ENCODE measurements at regions not wholly inside any gene's neighbourhood (a gene's known extent, or its start where the extent isn't known, plus 50 kb on each side); places are given as distances from the start of the nearest gene placed in this dataset.
"Not testable (repeated sequence)": the region's sequence is repeated elsewhere in the genome, so short reads cannot be mapped to it uniquely, and the experiment has no call there.

GRCh38 chr5:127133071-127133470 lies 59.8 kb upstream of the C5orf63 start:
- H3K4me1 ChIP-seq: no peaks in the 10 kb centered on the region
- no peak overlapping the region for H3K4me3 ChIP-seq
- no peak overlapping the region for H3K27ac ChIP-seq
- DNase-seq: no peak
- no peaks in the 10 kb centered on the region for H3K36me3 ChIP-seq
- H3K27me3 ChIP-seq: no peaks in the 10 kb centered on the region
- no peaks in the 10 kb centered on the region; the same call in 1 of the 2 replicates for H3K9me3 ChIP-seq (replicated peaks)

- Histone ChIP-seq H3K27ac (no peak overlapping the region), H3K36me3 (no peaks in the 10 kb centered on the region), H3K4me3 (no peak overlapping the region), H3K27me3 (no peaks in the 10 kb centered on the region), H3K9me3 (replicated peaks) (no peaks in the 10 kb centered on the region; the same call in 1 of the 2 replicates), H3K4me1 (no peaks in the 10 kb centered on the region)
- no peak for DNase-seq
Observed at GRCh38 chr5:127136908-127137307, 63.6 kb upstream of the C5orf63 start.

- H3K36me3 ChIP-seq: no peaks in the 10 kb centered on the region
- H3K27me3 ChIP-seq: no peaks in the 10 kb centered on the region
- no peaks in the 10 kb centered on the region for H3K4me1 ChIP-seq
- DNase-seq: no peak
- H3K9me3 ChIP-seq (replicated peaks): no peaks in the 10 kb centered on the region
- H3K4me3 ChIP-seq: no peak overlapping the region
- H3K27ac ChIP-seq: no peak overlapping the region
Observed at GRCh38 chr5:127143722-127144121, 70.4 kb upstream of the C5orf63 start.

GRCh38 chr5:127153031-127153430 lies 79.7 kb upstream of the C5orf63 start:
- H3K27ac ChIP-seq: no peak overlapping the region
- no peaks in the 10 kb centered on the region for H3K36me3 ChIP-seq
- H3K27me3 ChIP-seq: no peaks in the 10 kb centered on the region
- no peak overlapping the region for H3K4me3 ChIP-seq
- no peak for DNase-seq
- peaks cover 10% of the 10 kb centered on the region; the same call in 1 of the 2 replicates for H3K9me3 ChIP-seq (replicated peaks)
- H3K4me1 ChIP-seq: no peaks in the 10 kb centered on the region

- Histone ChIP-seq H3K4me1 (no peaks in the 10 kb centered on the region), H3K27ac (no peak overlapping the region), H3K36me3 (no peaks in the 10 kb centered on the region), H3K4me3 (no peak overlapping the region), H3K9me3 (replicated peaks) (peaks cover 13% of the 10 kb centered on the region; the same call in 1 of the 2 replicates), H3K27me3 (no peaks in the 10 kb centered on the region)
- no peak for DNase-seq
Observed at GRCh38 chr5:127153521-127153920, 80.2 kb upstream of the C5orf63 start.

- Histone ChIP-seq H3K9me3 (replicated peaks) (peaks cover 4% of the 10 kb centered on the region; the same call in 1 of the 2 replicates), H3K4me1 (no peaks in the 10 kb centered on the region), H3K27ac (no peak overlapping the region), H3K4me3 (no peak overlapping the region), H3K36me3 (no peaks in the 10 kb centered on the region), H3K27me3 (no peaks in the 10 kb centered on the region)
- DNase-seq: no peak
Observed at GRCh38 chr5:127163750-127164149, 90.4 kb upstream of the C5orf63 start.

- Histone ChIP-seq H3K4me1 (no peaks in the 10 kb centered on the region), H3K27ac (no peak overlapping the region), H3K36me3 (no peaks in the 10 kb centered on the region), H3K27me3 (no peaks in the 10 kb centered on the region), H3K9me3 (replicated peaks) (no peaks in the 10 kb centered on the region), H3K4me3 (no peak overlapping the region)
- DNase-seq: no peak
Observed at GRCh38 chr5:127170918-127171600, 97.8 kb upstream of the C5orf63 start.

GRCh38 chr5:127176769-127177168 lies 103.5 kb upstream of the C5orf63 start:
- Histone ChIP-seq H3K27me3 (no peaks in the 10 kb centered on the region), H3K27ac (0 out of 2 replicates have a peak overlapping the region, but pooled peaks have one; percentile 1), H3K4me3 (no peak overlapping the region), H3K4me1 (peaks cover 10% of the 10 kb centered on the region), H3K36me3 (no peaks in the 10 kb centered on the region), H3K9me3 (replicated peaks) (no peaks in the 10 kb centered on the region)
- peak; percentile 50 to 65 for DNase-seq

- H3K4me1 ChIP-seq: peaks cover 18% of the 10 kb centered on the region
- not testable (repeated sequence) for H3K27ac ChIP-seq; H3K36me3 ChIP-seq; H3K4me3 ChIP-seq; H3K9me3 ChIP-seq (replicated peaks); H3K27me3 ChIP-seq; DNase-seq
Observed at GRCh38 chr5:127182631-127183030, 108.0 kb upstream of the MEGF10 start.

GRCh38 chr5:127183332-127183731 lies 107.3 kb upstream of the MEGF10 start:
- Histone ChIP-seq H3K27ac (no peak overlapping the region), H3K4me1 (peaks cover 23% of the 10 kb centered on the region), H3K27me3 (no peaks in the 10 kb centered on the region), H3K36me3 (no peaks in the 10 kb centered on the region), H3K9me3 (replicated peaks) (no peaks in the 10 kb centered on the region), H3K4me3 (no peak overlapping the region)
- no peak for DNase-seq

GRCh38 chr5:127184851-127185250 lies 105.7 kb upstream of the MEGF10 start:
- no peaks in the 10 kb centered on the region for H3K27me3 ChIP-seq
- H3K4me1 ChIP-seq: peaks cover 33% of the 10 kb centered on the region
- H3K4me3 ChIP-seq: no peak overlapping the region
- DNase-seq: no peak
- no peaks in the 10 kb centered on the region for H3K36me3 ChIP-seq
- H3K9me3 ChIP-seq (replicated peaks): no peaks in the 10 kb centered on the region
- no peak overlapping the region for H3K27ac ChIP-seq

GRCh38 chr5:127186657-127187056 lies 103.9 kb upstream of the MEGF10 start:
- Histone ChIP-seq H3K27ac (peak overlapping the region; percentile 98), H3K4me1 (peaks cover 33% of the 10 kb centered on the region), H3K4me3 (peak overlapping the region; percentile 8), H3K27me3 (no peaks in the 10 kb centered on the region), H3K9me3 (replicated peaks) (no peaks in the 10 kb centered on the region), H3K36me3 (no peaks in the 10 kb centered on the region)
- DNase-seq: no peak

- Histone ChIP-seq H3K4me1 (peaks cover 33% of the 10 kb centered on the region), H3K27me3 (no peaks in the 10 kb centered on the region), H3K4me3 (peak overlapping the region; percentile 24), H3K36me3 (no peaks in the 10 kb centered on the region), H3K27ac (peak overlapping the region; percentile 98), H3K9me3 (replicated peaks) (no peaks in the 10 kb centered on the region)
- DNase-seq: peak; percentile 94 to 99
Observed at GRCh38 chr5:127187706-127188105, 102.9 kb upstream of the MEGF10 start.

- H3K36me3 ChIP-seq: no peaks in the 10 kb centered on the region; the same call in 1 of the 2 replicates
- no peak for DNase-seq
- peaks cover 20% of the 10 kb centered on the region for H3K4me1 ChIP-seq
- no peaks in the 10 kb centered on the region; the same call in 1 of the 2 replicates for H3K9me3 ChIP-seq (replicated peaks)
- no peak overlapping the region for H3K27ac ChIP-seq
- H3K4me3 ChIP-seq: no peak overlapping the region
- no peaks in the 10 kb centered on the region for H3K27me3 ChIP-seq
Observed at GRCh38 chr5:127192150-127192549, 98.4 kb upstream of the MEGF10 start.

GRCh38 chr5:127192836-127193338 lies 97.7 kb upstream of the MEGF10 start:
- no peaks in the 10 kb centered on the region; the same call in 1 of the 2 replicates for H3K9me3 ChIP-seq (replicated peaks)
- DNase-seq: no peak

GRCh38 chr5:127196042-127196441 lies 94.6 kb upstream of the MEGF10 start:
- no peak for DNase-seq
- no peak overlapping the region for H3K4me3 ChIP-seq
- H3K27ac ChIP-seq: no peak overlapping the region
- H3K4me1 ChIP-seq: no peaks in the 10 kb centered on the region
- no peaks in the 10 kb centered on the region; the same call in 1 of the 2 replicates for H3K36me3 ChIP-seq
- no peaks in the 10 kb centered on the region for H3K27me3 ChIP-seq
- peaks cover 5% of the 10 kb centered on the region for H3K9me3 ChIP-seq (replicated peaks)

More at GRCh38 chr5:127192836-127193338, 97.7 kb upstream of the MEGF10 start:
- Histone ChIP-seq H3K27me3 (no peaks in the 10 kb centered on the region), H3K36me3 (no peaks in the 10 kb centered on the region; the same call in 1 of the 2 replicates), H3K27ac (no peak overlapping the region), H3K4me3 (no peak overlapping the region), H3K4me1 (peaks cover 15% of the 10 kb centered on the region)

Measured in SJCRH30 (cell line).